ENCODE measurements at regions not wholly inside any gene's neighbourhood (a gene's known extent, or its start where the extent isn't known, plus 50 kb on each side); places are given as distances from the start of the nearest gene placed in this dataset.
"Not testable (repeated sequence)": the region's sequence is repeated elsewhere in the genome, so short reads cannot be mapped to it uniquely, and the experiment has no call there.

DNA sequence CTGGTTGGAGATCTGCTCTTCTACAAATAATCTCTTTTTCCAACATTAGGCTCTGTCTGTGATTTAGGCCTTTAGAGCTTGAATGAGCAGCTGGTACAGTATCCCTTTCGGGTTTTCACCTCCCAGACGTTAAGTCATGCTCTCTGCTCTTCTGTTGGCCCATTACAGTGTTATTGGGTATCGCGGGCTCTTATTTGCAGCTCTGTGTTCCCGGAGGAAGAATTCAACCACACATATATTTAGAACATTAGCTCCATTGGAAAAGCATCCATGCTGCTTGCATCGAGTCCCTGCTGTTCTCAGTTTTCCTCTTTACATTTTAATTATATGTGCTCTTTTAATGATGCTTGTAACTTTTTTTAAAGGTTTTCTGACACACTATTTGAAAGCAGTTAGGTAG lies 278.0 kb upstream of the ADCY2 start:
- H3K4me3 ChIP-seq (ENCODE audit: low read depth, low read length) = no peak overlapping the region
- TF ChIP-seq, protein P1, sequence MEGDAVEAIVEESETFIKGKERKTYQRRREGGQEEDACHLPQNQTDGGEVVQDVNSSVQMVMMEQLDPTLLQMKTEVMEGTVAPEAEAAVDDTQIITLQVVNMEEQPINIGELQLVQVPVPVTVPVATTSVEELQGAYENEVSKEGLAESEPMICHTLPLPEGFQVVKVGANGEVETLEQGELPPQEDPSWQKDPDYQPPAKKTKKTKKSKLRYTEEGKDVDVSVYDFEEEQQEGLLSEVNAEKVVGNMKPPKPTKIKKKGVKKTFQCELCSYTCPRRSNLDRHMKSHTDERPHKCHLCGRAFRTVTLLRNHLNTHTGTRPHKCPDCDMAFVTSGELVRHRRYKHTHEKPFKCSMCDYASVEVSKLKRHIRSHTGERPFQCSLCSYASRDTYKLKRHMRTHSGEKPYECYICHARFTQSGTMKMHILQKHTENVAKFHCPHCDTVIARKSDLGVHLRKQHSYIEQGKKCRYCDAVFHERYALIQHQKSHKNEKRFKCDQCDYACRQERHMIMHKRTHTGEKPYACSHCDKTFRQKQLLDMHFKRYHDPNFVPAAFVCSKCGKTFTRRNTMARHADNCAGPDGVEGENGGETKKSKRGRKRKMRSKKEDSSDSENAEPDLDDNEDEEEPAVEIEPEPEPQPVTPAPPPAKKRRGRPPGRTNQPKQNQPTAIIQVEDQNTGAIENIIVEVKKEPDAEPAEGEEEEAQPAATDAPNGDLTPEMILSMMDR (IDR thresholded peaks at IDR 0.05; ENCODE audit: insufficient read depth, low read depth, low read length, missing control alignments) = no peak
- DNase-seq (ENCODE audit: low read depth) = no peak

DNA sequence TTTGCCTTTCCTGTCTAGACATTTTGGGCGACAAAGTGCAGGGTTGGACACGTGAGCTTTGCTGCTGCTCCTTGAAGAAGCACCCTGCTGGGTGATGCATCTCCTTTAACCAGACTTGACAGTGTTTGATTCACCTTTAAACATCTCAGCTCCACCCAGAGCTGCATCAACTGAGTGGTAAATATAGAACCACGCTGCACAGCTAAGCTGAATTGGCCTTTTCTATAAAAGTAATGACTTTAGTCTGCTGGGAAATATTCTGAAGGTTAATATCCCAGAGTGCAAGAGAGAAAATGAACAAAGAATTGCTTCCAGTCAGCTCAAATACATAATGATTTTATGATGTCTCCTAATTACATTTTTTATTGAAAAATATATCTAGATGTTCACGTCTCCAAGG lies 264.3 kb upstream of the ADCY2 start:
- no peak for DNase-seq (ENCODE audit: low read depth)
- TF ChIP-seq, protein P1 (IDR thresholded peaks at IDR 0.05; ENCODE audit: insufficient read depth, low read depth, low read length, missing control alignments) = no peak
- no peak overlapping the region for H3K4me3 ChIP-seq (ENCODE audit: low read depth, low read length)

DNA sequence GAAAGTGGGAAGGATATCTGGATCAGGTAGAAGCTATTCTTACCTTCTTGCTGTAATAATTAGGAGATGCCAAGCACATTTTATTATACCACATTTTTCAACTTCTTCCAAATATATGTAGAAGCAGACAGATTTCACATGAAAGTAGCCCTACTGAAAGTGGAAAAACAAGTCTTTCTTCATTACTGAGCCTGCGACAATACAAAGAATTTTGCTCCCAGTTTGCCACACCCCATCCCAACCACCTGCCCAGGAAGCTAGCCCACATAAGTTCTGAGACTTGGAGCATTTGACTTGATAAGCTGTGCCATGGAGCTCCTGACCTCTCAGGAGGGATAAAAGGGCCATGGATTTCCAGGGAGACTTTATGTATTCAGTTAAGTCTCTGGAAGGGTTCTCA lies 249.1 kb upstream of the ADCY2 start:
- TF ChIP-seq, protein P1 (IDR thresholded peaks at IDR 0.05; ENCODE audit: insufficient read depth, low read depth, low read length, missing control alignments) = no peak

DNA sequence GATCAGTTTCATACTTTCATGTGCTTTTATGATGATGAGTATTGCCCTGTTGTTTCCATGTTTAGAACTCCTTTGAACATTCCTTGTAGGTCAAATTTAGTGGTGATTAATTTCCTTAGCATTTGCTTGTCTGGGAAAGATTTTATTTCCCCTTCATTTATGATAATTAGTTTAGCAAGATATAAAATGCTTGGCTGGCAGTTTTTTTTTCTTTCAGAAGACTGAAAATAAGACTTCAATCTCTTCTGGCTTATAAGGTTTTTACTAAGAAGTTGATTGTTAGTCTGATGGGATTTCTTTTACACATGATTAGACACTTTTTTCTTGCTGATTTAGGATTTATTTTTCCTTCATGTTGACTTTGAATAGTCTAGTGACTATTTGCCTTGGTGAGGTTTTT lies 238.9 kb upstream of the ADCY2 start:
- DNase-seq (ENCODE audit: low read depth) = no peak
- H3K4me3 ChIP-seq (ENCODE audit: low read depth, low read length) = no peak overlapping the region
- TF ChIP-seq, protein P1 (IDR thresholded peaks at IDR 0.05; ENCODE audit: insufficient read depth, low read depth, low read length, missing control alignments) = no peak

More for the DNA sequence above, 249.1 kb upstream of the ADCY2 start:
- no peak overlapping the region for H3K4me3 ChIP-seq (ENCODE audit: low read depth, low read length)
- no peak for DNase-seq (ENCODE audit: low read depth)

DNA sequence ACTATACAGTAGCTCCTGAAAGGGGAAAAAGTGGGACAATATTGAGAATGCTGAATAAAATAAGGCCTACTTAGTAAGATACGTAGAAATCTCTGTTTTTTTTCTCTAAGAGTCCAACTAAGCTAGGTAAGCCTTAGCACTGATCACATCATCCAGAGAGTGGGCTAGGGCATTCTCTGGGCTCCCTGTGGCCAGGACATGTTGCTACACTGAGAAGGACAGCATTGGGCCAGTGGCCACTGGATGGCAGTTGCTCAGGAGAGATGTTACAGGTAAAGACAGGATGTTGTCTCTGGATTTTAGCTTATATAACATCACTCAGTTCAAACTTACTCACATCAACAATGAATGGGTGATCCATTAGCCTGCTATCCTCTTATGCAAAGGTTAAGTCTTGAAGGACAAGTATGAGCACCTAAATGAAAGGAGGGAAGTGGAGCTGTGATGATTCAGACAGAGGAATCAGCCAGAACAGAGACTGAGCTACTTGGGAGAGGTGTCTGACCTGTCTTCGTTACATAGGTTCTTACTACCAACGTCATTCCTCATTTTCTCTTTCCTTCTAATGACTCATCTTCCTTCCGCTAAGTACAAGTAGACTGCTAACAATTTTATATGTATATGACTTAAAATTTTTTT lies 226.6 kb upstream of the ADCY2 start:
- DNase-seq (ENCODE audit: low read depth) = no peak
- H3K4me3 ChIP-seq (ENCODE audit: low read depth, low read length) = no peak overlapping the region
- TF ChIP-seq, protein P1 (IDR thresholded peaks at IDR 0.05; ENCODE audit: insufficient read depth, low read depth, low read length, missing control alignments) = no peak

DNA sequence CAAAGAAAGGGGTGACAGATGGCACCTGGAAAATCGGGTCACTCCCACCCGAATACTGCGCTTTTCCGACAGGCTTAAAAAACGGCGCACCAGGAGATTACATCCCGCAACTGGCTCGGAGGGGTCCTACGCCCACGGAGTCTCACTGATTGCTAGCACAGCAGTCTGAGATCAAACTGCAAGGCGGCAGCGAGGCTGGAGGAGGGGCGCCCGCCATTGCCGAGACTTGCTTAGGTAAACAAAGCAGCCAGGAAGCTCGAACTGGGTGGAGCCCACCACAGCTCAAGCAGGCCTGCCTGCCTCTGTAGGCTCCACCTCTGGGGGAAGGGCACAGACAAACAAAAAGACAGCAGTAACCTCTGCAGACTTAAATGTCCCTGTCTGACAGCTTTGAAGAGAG lies 225.2 kb upstream of the ADCY2 start:
- H3K4me3 ChIP-seq (ENCODE audit: low read depth, low read length); DNase-seq (ENCODE audit: low read depth): not testable (repeated sequence)

DNA sequence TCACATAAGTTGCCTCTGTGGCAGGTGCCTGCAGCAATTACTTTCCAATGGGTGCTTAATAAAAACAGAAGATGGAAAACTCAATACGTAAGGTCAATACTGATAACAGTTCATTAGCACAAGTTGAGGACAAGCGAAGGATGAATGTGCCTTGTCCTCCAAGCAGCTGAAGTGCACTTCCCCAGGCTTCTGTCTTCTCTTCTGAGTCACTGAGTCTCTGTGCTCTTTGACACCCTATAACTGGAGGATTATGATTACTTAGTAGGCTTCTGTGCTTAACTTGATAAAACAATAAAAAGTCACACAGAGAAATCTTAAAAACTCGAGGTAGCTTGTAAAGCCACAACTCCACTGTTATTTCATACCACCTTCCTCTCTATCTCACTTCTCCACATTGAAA lies 216.6 kb upstream of the ADCY2 start:
- no peak overlapping the region for H3K4me3 ChIP-seq (ENCODE audit: low read depth, low read length)
- DNase-seq (ENCODE audit: low read depth) = no peak
- TF ChIP-seq, protein P1 (IDR thresholded peaks at IDR 0.05; ENCODE audit: insufficient read depth, low read depth, low read length, missing control alignments) = no peak

Data from GM12865 (cell line).